GM19328 (cell line): ENCODE measurements at regions not wholly inside any gene's neighbourhood (a gene's known extent, or its start where the extent isn't known, plus 50 kb on each side); places are given as distances from the start of the nearest gene placed in this dataset.
"Not testable (repeated sequence)": the region's sequence is repeated elsewhere in the genome, so short reads cannot be mapped to it uniquely, and the experiment has no call there.

Experiments used
- ATAC-seq: cut with Tn5 transposase; IDR thresholded peaks from one replicate; pipeline ENCODE4 v1.9.1; 2021; ENCODE audit warnings: mild to moderate bottlenecking, moderate library complexity; ENCODE audit not compliant: unreplicated experiment

GRCh38 chr13:44676534-44676933 is 100.4 kb upstream of the TSC22D1 start:
- ATAC-seq: no peak

- no peak for ATAC-seq
Observed at GRCh38 chr13:44669534-44669933, 93.4 kb upstream of the TSC22D1 start.

GRCh38 chr13:44668688-44669087 is 92.6 kb upstream of the TSC22D1 start:
- ATAC-seq: no peak

- no peak for ATAC-seq
Observed at GRCh38 chr13:44667943-44668342, 91.8 kb upstream of the TSC22D1 start.

GRCh38 chr13:44666538-44666937 is 90.4 kb upstream of the TSC22D1 start:
- not testable (repeated sequence) for ATAC-seq

GRCh38 chr13:44664308-44664707 is 88.2 kb upstream of the TSC22D1 start:
- no peak for ATAC-seq

- no peak for ATAC-seq
Observed at GRCh38 chr13:44662515-44662914, 86.4 kb upstream of the TSC22D1 start.

- no peak for ATAC-seq
Observed at GRCh38 chr13:44661936-44662335, 85.8 kb upstream of the TSC22D1 start.

- no peak for ATAC-seq
Observed at GRCh38 chr13:44660050-44660449, 83.9 kb upstream of the TSC22D1 start.

GRCh38 chr13:44652962-44653660 is 77.0 kb upstream of the TSC22D1 start:
- no peak for ATAC-seq

GRCh38 chr13:44652168-44652567 is 76.0 kb upstream of the TSC22D1 start:
- no peak for ATAC-seq

- ATAC-seq: no peak
Observed at GRCh38 chr13:44651724-44652123, 75.6 kb upstream of the TSC22D1 start.

- ATAC-seq: no peak
Observed at GRCh38 chr13:44651209-44651608, 75.1 kb upstream of the TSC22D1 start.

GRCh38 chr13:44649834-44650233 is 73.7 kb upstream of the TSC22D1 start:
- no peak for ATAC-seq

GRCh38 chr13:44649104-44649428 is 72.9 kb upstream of the TSC22D1 start:
- ATAC-seq: no peak

GRCh38 chr13:44648392-44649103 is 72.4 kb upstream of the TSC22D1 start:
- ATAC-seq: no peak

- not testable (repeated sequence) for ATAC-seq
Observed at GRCh38 chr13:44647560-44647959, 71.4 kb upstream of the TSC22D1 start.

GRCh38 chr13:44646044-44646443 is 69.9 kb upstream of the TSC22D1 start:
- no peak for ATAC-seq

- ATAC-seq: no peak
Observed at GRCh38 chr13:44643256-44643655, 67.1 kb upstream of the TSC22D1 start.

- no peak for ATAC-seq
Observed at GRCh38 chr13:44637581-44637980, 61.5 kb upstream of the TSC22D1 start.

GRCh38 chr13:44629465-44630183 is 53.5 kb upstream of the TSC22D1 start:
- ATAC-seq: no peak

GRCh38 chr13:44628826-44629225 is 52.7 kb upstream of the TSC22D1 start:
- ATAC-seq: not testable (repeated sequence)
